GM20000 (cell line): ENCODE measurements at regions not wholly inside any gene's neighbourhood (a gene's known extent, or its start where the extent isn't known, plus 50 kb on each side); places are given as distances from the start of the nearest gene placed in this dataset.

Source experiments
- DNase-seq: peaks from one replicate; pipeline ENCODE4 v3.0.0; 2012; ENCODE audit warnings: low spot score
- CTCF ChIP-seq: IDR thresholded peaks from 2 replicates; pipeline ENCODE4 v1.5.1; 2012; ENCODE audit warnings: mild to moderate bottlenecking, control low read depth; ENCODE audit errors: extremely low read depth, missing control alignments

DNA sequence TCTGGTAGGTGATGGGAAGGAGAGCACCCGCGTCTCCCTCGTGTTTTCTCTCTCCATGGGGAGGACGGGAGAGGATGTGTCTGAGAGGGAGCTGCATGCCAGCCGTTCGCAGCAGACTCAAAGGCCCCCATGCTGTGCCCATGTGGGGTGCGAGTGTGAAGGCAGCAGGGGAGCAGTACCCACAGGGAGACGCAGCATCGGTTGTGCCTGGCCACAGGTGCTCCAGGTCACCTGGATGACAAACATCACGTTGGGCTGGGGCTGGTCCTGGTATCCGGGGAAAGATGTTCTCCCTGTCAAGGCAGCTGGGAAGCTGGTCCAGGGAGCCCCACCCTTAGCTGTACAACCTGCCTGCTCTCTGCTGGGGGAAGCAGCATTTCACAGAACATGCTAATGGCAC, 119.5 kb upstream of the SALL3 start:
- no peak for DNase-seq
- TF ChIP-seq CTCF = no peak

- no peak for DNase-seq
- TF ChIP-seq CTCF = no peak
Measured at GRCh38 chr18:78861116-78861515, 118.5 kb upstream of the SALL3 start.

DNA sequence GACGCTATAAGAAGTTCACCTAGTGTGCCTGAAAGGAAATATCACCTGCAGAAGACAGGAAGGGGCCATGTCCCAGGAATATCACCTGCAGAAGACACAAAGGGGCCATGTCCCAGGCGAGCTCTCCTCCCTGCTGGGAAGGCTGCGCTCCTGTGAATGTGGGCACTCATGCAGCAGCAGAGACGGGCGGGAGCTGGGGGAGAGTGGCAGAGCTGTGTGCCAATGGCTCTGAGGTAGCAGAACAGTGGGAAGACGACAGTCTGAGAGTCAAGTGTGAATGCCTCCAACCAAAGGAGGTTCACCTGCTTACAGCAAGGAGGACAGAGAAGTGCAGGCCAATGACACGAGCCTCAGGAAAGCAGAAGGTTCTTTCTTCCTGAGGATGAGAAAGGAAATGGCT, 117.9 kb upstream of the SALL3 start:
- no peak for TF ChIP-seq CTCF
- no peak for DNase-seq

DNA sequence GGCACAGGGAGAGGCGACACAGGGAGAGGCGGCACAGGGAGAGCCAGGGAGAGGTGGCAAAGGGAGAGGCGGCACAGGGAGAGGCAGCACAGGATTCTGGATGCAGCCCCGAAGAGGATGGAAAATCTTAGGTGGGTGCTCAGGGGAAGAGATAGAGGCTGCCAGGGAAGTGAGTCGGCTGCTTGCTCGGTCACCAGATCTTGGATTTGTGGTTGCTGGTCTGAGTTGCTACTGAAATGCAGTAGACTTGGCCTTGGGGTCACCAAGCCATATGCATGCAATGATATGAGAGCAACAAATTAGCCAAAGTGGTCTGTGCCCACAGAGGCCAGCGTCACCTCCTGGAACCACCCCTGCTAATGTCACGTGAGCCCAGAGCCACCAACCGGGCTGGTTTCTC, 117.2 kb upstream of the SALL3 start:
- no peak for DNase-seq
- TF ChIP-seq CTCF = no peak

GRCh38 chr18:78865056-78865598, 114.5 kb upstream of the SALL3 start:
- no peak for TF ChIP-seq CTCF
- DNase-seq = no peak

- DNase-seq = no peak
- TF ChIP-seq CTCF = no peak
Measured at GRCh38 chr18:78865771-78866310, 113.8 kb upstream of the SALL3 start.

- no peak for DNase-seq
- no peak for TF ChIP-seq CTCF
Measured at GRCh38 chr18:78867131-78867530, 112.5 kb upstream of the SALL3 start.
